A549 (cell line): ENCODE measurements at regions not wholly inside any gene's neighbourhood (a gene's known extent, or its start where the extent isn't known, plus 50 kb on each side); places are given as distances from the start of the nearest gene placed in this dataset.

ENCODE experiments used
- ATAC-seq, 2 experiments: fragments of 200-7000 bp in 1 of 2; fragments of >200 bp in 1 of 2; cut with Nextera tagmentation in 1 of 2; cut with Tn5 transposase in 1 of 2; 3 replicates each; pipeline versions ENCODE4 v1.8.0 to v1.9.1; 2018 to 2020; ENCODE audit warnings: mild to moderate bottlenecking in 1 of 2, moderate library complexity in 1 of 2
- CTCF ChIA-PET: fragments of 300-600 bp; sonication (Branson Sonifier 250); formaldehyde crosslinking; extraction: SDS; loops from one replicate; lab custom pipeline; 2021; ENCODE audit warnings: antibody characterized with exemption, inconsistent platforms; lab: Yijun Ruan, JAX
- POLR2A ChIA-PET: fragments of 350-600 bp; formaldehyde crosslinking; extraction: SDS; loops from one replicate; lab custom pipeline; 2021; ENCODE audit warnings: antibody characterized with exemption, inconsistent platforms; lab: Yijun Ruan, JAX
- DNase-seq, 2 experiments: peaks; one replicate each; pipeline versions ENCODE4 v3.0.0 to v3.0.0-alpha.2; 2011 to 2016; ENCODE audit warnings: low read depth in 1 of 2, low spot score in 1 of 2
- FAIRE-seq: peaks from 2 replicates; lab custom pipeline; 2011; peaks lifted over from hg19 to GRCh38; lab: Jason Lieb, UNC
- H3K27ac ChIP-seq, 2 experiments: fragments of >200 bp; sonication (Bioruptor Twin); formaldehyde crosslinking; 3 replicates each; pipeline ENCODE4 v1.5.1; 2016 to 2017
- H3K4me1 ChIP-seq: fragments of >200 bp; sonication (Bioruptor Twin); formaldehyde crosslinking; 3 replicates; pipeline ENCODE4 v1.6.1; 2016
- H3K4me2 ChIP-seq: fragments of >200 bp; sonication (Bioruptor Twin); formaldehyde crosslinking; 3 replicates; pipeline ENCODE4 v1.6.1; 2016
- H3K4me3 ChIP-seq: fragments of >200 bp; sonication (Bioruptor Twin); formaldehyde crosslinking; 3 replicates; pipeline ENCODE4 v1.5.1; 2016
- H3K9me3 ChIP-seq: fragments of >200 bp; sonication (Bioruptor Twin); formaldehyde crosslinking; 3 replicates; pipeline ENCODE4 v1.6.1; 2016
- BCL3 ChIP-seq: fragments of >200 bp; sonication (Bioruptor Twin); formaldehyde crosslinking; IDR thresholded peaks from 3 replicates; pipeline ENCODE4 v1.6.1; 2016
- BHLHE40 ChIP-seq: IDR thresholded peaks from 2 replicates; pipeline ENCODE4 v1.6.1; 2012; ENCODE audit warnings: low read depth, low read length, inconsistent platforms
- CBX2 ChIP-seq: fragments of 200-600 bp; sonication (generic); IDR thresholded peaks from 2 replicates; pipeline ENCODE4 v1.6.1; 2016; ENCODE audit warnings: low read depth, mild to moderate bottlenecking, borderline replicate concordance
- CEBPB ChIP-seq, 2 experiments: fragments of >200 bp in 1 of 2; sonication (Bioruptor Twin) in 1 of 2; formaldehyde crosslinking in 1 of 2; IDR thresholded peaks; 2 replicates each; pipeline ENCODE4 v1.6.1; 2012 to 2016
- CHD2 ChIP-seq: fragments of 150-350 bp; IDR thresholded peaks from 2 replicates; pipeline ENCODE4 v1.6.1; 2014; ENCODE audit warnings: low read length; ENCODE audit not compliant: partially characterized antibody
- CHD4 ChIP-seq: fragments of 200-600 bp; sonication (generic); IDR thresholded peaks from 2 replicates; pipeline ENCODE4 v1.6.1; 2016; ENCODE audit warnings: antibody characterized with exemption, mild to moderate bottlenecking, borderline replicate concordance
- EHMT2 ChIP-seq: fragments of 200-600 bp; sonication (generic); IDR thresholded peaks from 2 replicates; pipeline ENCODE4 v1.6.1; 2016; ENCODE audit warnings: antibody characterized with exemption, low read depth, mild to moderate bottlenecking, moderate library complexity
- ELK1 ChIP-seq: fragments of 150-350 bp; IDR thresholded peaks from 2 replicates; pipeline ENCODE4 v1.6.1; 2014; ENCODE audit warnings: low read depth, mild to moderate bottlenecking, low read length
- EP300 ChIP-seq, 2 experiments: fragments of >200 bp; sonication (Bioruptor Twin); formaldehyde crosslinking; IDR thresholded peaks; 2 replicates in 1 of 2; 3 replicates in 1 of 2; pipeline ENCODE4 v1.6.1; 2016 to 2017
- FOSB ChIP-seq: fragments of 250-450 bp; sonication (Bioruptor Pico); IDR thresholded peaks from 2 replicates; pipeline ENCODE4 v1.5.0; 2020; ENCODE audit warnings: mild to moderate bottlenecking, moderate library complexity
- FOSL2 ChIP-seq, 2 experiments: fragments of 450-650 bp in 1 of 2; fragments of >200 bp in 1 of 2; sonication (Bioruptor Twin) in 1 of 2; formaldehyde crosslinking; IDR thresholded peaks; 2 replicates each; pipeline versions ENCODE4 v1.5.0 to v1.6.1; 2016 to 2020; ENCODE audit warnings: mild to moderate bottlenecking in 1 of 2, moderate library complexity in 1 of 2
- FOXS1 ChIP-seq: fragments of 250-450 bp; sonication (Bioruptor Pico); IDR thresholded peaks from 2 replicates; pipeline ENCODE4 v1.5.0; 2020; ENCODE audit warnings: mild to moderate bottlenecking, moderate library complexity
- GATA3 ChIP-seq: IDR thresholded peaks from 2 replicates; pipeline ENCODE4 v1.6.1; 2012; ENCODE audit warnings: borderline replicate concordance
- HES2 ChIP-seq: fragments of >200 bp; sonication (Bioruptor Twin); formaldehyde crosslinking; IDR thresholded peaks from 2 replicates; pipeline ENCODE4 v1.6.1; 2016
- HEYL ChIP-seq: fragments of 250-450 bp; sonication (Bioruptor Pico); IDR thresholded peaks from 2 replicates; pipeline ENCODE4 v1.8.0; 2021; ENCODE audit warnings: mild to moderate bottlenecking, moderate library complexity
- HOXA7 ChIP-seq: fragments of 250-450 bp; sonication (Bioruptor Pico); IDR thresholded peaks from 2 replicates; pipeline ENCODE4 v1.5.0; 2020; ENCODE audit warnings: mild to moderate bottlenecking, moderate library complexity
- JUN ChIP-seq, 2 experiments: fragments of >200 bp; sonication (Bioruptor Twin); formaldehyde crosslinking; IDR thresholded peaks; 2 replicates in 1 of 2; 3 replicates in 1 of 2; pipeline ENCODE4 v1.6.1; 2016 to 2017
- JUNB ChIP-seq: fragments of >200 bp; sonication (Bioruptor Twin); formaldehyde crosslinking; IDR thresholded peaks from 2 replicates; pipeline ENCODE4 v1.6.1; 2016
- KDM1A ChIP-seq: fragments of 200-600 bp; sonication (generic); IDR thresholded peaks from 2 replicates; pipeline ENCODE4 v1.6.1; 2016; ENCODE audit warnings: low read depth, mild to moderate bottlenecking
- KDM5A ChIP-seq: fragments of 200-600 bp; sonication (generic); IDR thresholded peaks from 2 replicates; pipeline ENCODE4 v1.6.1; 2016; ENCODE audit warnings: antibody characterized with exemption, mild to moderate bottlenecking
- MAX ChIP-seq: IDR thresholded peaks from 2 replicates; pipeline ENCODE4 v1.6.1; 2012
- NFE2L2 ChIP-seq: fragments of 150-350 bp; conservative IDR thresholded peaks from 2 replicates; pipeline ENCODE4 v1.6.1; 2014; ENCODE audit warnings: low read length
- PHF8 ChIP-seq: fragments of 200-600 bp; sonication (generic); IDR thresholded peaks from 2 replicates; pipeline ENCODE4 v1.6.1; 2016; ENCODE audit warnings: low read depth, mild to moderate bottlenecking, antibody characterized with exemption, moderate library complexity, borderline replicate concordance
- POLR2A ChIP-seq: IDR thresholded peaks from 2 replicates; pipeline ENCODE4 v1.6.1; 2012; ENCODE audit warnings: mild to moderate bottlenecking, low read length
- POLR2AphosphoS2 ChIP-seq: conservative IDR thresholded peaks from 2 replicates; pipeline ENCODE4 v1.6.1; 2012; ENCODE audit warnings: low read length, improper control_type of control experiment, inconsistent platforms
- RAD21 ChIP-seq, 2 experiments: fragments of >200 bp in 1 of 2; sonication (Bioruptor Twin) in 1 of 2; formaldehyde crosslinking in 1 of 2; IDR thresholded peaks in 1 of 2; conservative IDR thresholded peaks in 1 of 2; 2 replicates in 1 of 2; 3 replicates in 1 of 2; pipeline ENCODE4 v1.6.1; 2012 to 2018; ENCODE audit warnings: inconsistent platforms in 1 of 2
- SREBF2 ChIP-seq: fragments of 450-650 bp; IDR thresholded peaks from 2 replicates; pipeline ENCODE4 v1.6.1; 2014; ENCODE audit warnings: mild to moderate bottlenecking, moderate library complexity
- TFCP2L1 ChIP-seq: fragments of 250-450 bp; sonication (Bioruptor Pico); IDR thresholded peaks from 2 replicates; pipeline ENCODE4 v1.5.0; 2021; ENCODE audit warnings: mild to moderate bottlenecking
- ZNF302 ChIP-seq: fragments of 250-450 bp; sonication (Bioruptor Pico); IDR thresholded peaks from 2 replicates; pipeline ENCODE4 v1.9.0; 2021; ENCODE audit warnings: inconsistent platforms, mild to moderate bottlenecking, moderate library complexity
- WGBS: methylation state at CpG from one replicate; pipeline ENCODE4 v1.1.6; 2017; ENCODE audit errors: missing lambda C conversion rate; 5-methylcytosine and 5-hydroxymethylcytosine counted together

- Histone ChIP-seq H3K9me3 (no peaks in the 10 kb centered on the region), H3K4me3 (no peak overlapping the region), H3K4me2 (no peak overlapping the region), H3K4me1 (no peaks in the 10 kb centered on the region), H3K27ac (no peak overlapping the region)
- POLR2A ChIA-PET: no interaction called here
- FAIRE-seq (no peak), DNase-seq (no peak), ATAC-seq (no peak)
- CTCF ChIA-PET: no interaction called here
- TF ChIP-seq TFCP2L1 (no peak), CBX2 (no peak), CEBPB (IDR thresholded peaks at IDR 0.05) (no peak), PHF8 (no peak), BHLHE40 (no peak), FOSB (no peak), BCL3 (no peak), HEYL (CRISPR knock-in tag) (no peak), HES2 (no peak), KDM1A (no peak), EHMT2 (no peak), NFE2L2 (no peak), JUNB (no peak)
Measured at GRCh38 chr4:132982151-132982550, 166.9 kb upstream of the PCDH10 start.

GRCh38 chr4:132991111-132991510 is 158.0 kb upstream of the PCDH10 start:
- CTCF ChIA-PET: no interaction called here
- POLR2A ChIA-PET: no interaction called here
- FAIRE-seq: no peak
- Histone ChIP-seq H3K9me3 (no peaks in the 10 kb centered on the region), H3K4me3 (no peak overlapping the region), H3K27ac (no peak overlapping the region), H3K4me2 (no peak overlapping the region), H3K4me1 (no peaks in the 10 kb centered on the region)
- no peak for DNase-seq
- TF ChIP-seq HOXA7 (CRISPR knock-in tag) (no peak), POLR2A (no peak), NFE2L2 (no peak), JUNB (no peak), GATA3 (no peak), EHMT2 (no peak), MAX (no peak), FOXS1 (no peak)
- no peak for ATAC-seq

- Histone ChIP-seq H3K27ac (no peak overlapping the region), H3K4me1 (no peaks in the 10 kb centered on the region), H3K4me2 (no peak overlapping the region), H3K9me3 (no peaks in the 10 kb centered on the region), H3K4me3 (no peak overlapping the region)
- FAIRE-seq: no peak
- CTCF ChIA-PET: no interaction called here
- TF ChIP-seq MAX: no peak
- TF ChIP-seq EP300 (IDR thresholded peaks at IDR 0.05): no peak
- TF ChIP-seq SREBF2: no peak
- no peak for TF ChIP-seq KDM1A
- no peak for TF ChIP-seq BCL3
- no peak for TF ChIP-seq TFCP2L1
- no peak for TF ChIP-seq POLR2A
- no peak for TF ChIP-seq HEYL (CRISPR knock-in tag)
- no peak for TF ChIP-seq FOSL2 (IDR thresholded peaks at IDR 0.05)
- no peak for TF ChIP-seq FOSL2 (CRISPR knock-in tag; IDR thresholded peaks at IDR 0.05)
- no peak for TF ChIP-seq POLR2AphosphoS2
- TF ChIP-seq KDM5A: no peak
- TF ChIP-seq CHD2: no peak
- TF ChIP-seq CHD4: no peak
- no peak for TF ChIP-seq ELK1
- no peak for TF ChIP-seq JUN (IDR thresholded peaks at IDR 0.05)
- no peak for TF ChIP-seq BHLHE40
- TF ChIP-seq ZNF302 (CRISPR knock-in tag): no peak
- TF ChIP-seq RAD21 (conservative IDR thresholded peaks at IDR 0.05 in 1 of 2, IDR thresholded peaks at IDR 0.05 in 1 of 2): no peak
- no peak for ATAC-seq
- POLR2A ChIA-PET: no interaction called here
- DNase-seq: no peak
- 26% methylated on average over 2 of the region's 2 CpGs for WGBS
Measured at GRCh38 chr4:132992686-132993085, 156.4 kb upstream of the PCDH10 start.
